GM12892 (cell line): ENCODE measurements at regions not wholly inside any gene's neighbourhood (a gene's known extent, or its start where the extent isn't known, plus 50 kb on each side); places are given as distances from the start of the nearest gene placed in this dataset.

Experiments
- POLR2A ChIP-seq: IDR thresholded peaks from 2 replicates; pipeline ENCODE4 v1.6.1; 2011; ENCODE audit warnings: low read depth, low read length, control low read depth
- POLR2AphosphoS5 ChIP-seq: IDR thresholded peaks from 2 replicates; pipeline ENCODE4 v1.6.1; 2011; ENCODE audit warnings: low read depth, low read length, control low read depth

- TF ChIP-seq POLR2AphosphoS5 = no peak
- TF ChIP-seq POLR2A = no peak
These were observed 260.5 kb downstream of the DLL1 start for GRCh38 chr6:170030284-170030815.
